ENCODE measurements at regions not wholly inside any gene's neighbourhood (a gene's known extent, or its start where the extent isn't known, plus 50 kb on each side); places are given as distances from the start of the nearest gene placed in this dataset.

DNA sequence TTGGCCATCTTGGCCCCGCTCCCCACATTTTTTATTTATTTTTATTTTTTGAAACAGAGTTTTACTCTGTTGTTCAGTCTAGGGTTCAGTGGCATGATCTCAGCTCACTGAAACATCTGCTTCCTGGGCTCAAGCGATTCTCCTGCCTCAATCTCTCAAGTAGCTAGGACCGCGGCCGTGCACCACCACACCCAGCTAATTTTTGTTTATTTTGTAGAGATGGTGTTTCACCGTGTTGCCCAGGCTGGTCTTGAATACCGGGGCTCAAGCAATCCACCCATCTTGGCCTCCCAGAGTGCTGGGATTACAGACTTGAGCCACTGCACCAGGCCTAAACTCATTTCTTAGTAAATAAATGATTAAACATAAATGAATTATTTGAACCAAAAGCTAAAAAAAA lies 322.0 kb upstream of the LCORL start:
- TF ChIP-seq POLR2A (IDR thresholded peaks at IDR 0.05; ENCODE audit: low read length), result no peak
- no peak for TF ChIP-seq GATA1 (IDR thresholded peaks at IDR 0.05; ENCODE audit: low read depth, low read length)

Data from erythroblast (primary cell).